ENCODE measurements at regions not wholly inside any gene's neighbourhood (a gene's known extent, or its start where the extent isn't known, plus 50 kb on each side); places are given as distances from the start of the nearest gene placed in this dataset.

DNA sequence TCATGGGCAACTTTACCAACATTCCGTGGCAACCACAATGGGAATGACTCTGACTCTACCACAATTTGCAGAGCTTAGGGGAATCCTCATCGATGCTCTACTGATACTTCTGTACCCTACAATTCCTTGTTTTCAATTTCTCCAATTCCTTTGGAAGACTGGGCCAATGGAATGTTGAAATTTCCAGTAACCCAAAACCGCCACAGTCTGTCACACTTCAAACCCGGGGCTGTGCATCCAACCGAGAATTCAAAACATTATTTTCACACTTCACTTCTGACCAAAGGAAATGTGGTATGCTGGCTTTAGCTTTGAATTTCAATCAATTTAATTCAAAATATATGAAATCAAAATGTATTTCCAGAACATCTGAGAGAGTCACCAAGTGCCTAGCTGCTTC lies 951.4 kb downstream of the VRK1 start:
- no peak overlapping the region for H3K4me3 ChIP-seq
- intact Hi-C loops (cut with DNase I) = no loop called here
- H3K27me3 ChIP-seq (ENCODE audit: insufficient read depth in 3 of 3, low read length in 2 of 3) = no peaks in the 10 kb centered on the region
- no peaks in the 10 kb centered on the region for H3K9me3 ChIP-seq
- no peak overlapping the region for H3K27ac ChIP-seq
- ATAC-seq = no peak
- 41 to 49% (median 46%) methylated on average over 5 of the region's 5 CpGs for WGBS, 3 donors
- H3K36me3 ChIP-seq (ENCODE audit: insufficient read depth in 1 of 2, low read depth in 1 of 2) = no peaks in the 10 kb centered on the region
- H3K4me1 ChIP-seq = no peaks in the 10 kb centered on the region
- no peak for TF ChIP-seq CTCF (IDR thresholded peaks at IDR 0.05)
- no peak for DNase-seq

GRCh38 chr14:97757491-97757890 lies 960.3 kb downstream of the VRK1 start:
- Histone ChIP-seq H3K9me3 (no peaks in the 10 kb centered on the region), H3K4me1 (no peaks in the 10 kb centered on the region), H3K36me3 (ENCODE audit: insufficient read depth in 1 of 2, low read depth in 1 of 2) (no peaks in the 10 kb centered on the region), H3K27ac (no peak overlapping the region), H3K4me3 (no peak overlapping the region), H3K27me3 (ENCODE audit: insufficient read depth in 3 of 3, low read length in 2 of 3) (no peaks in the 10 kb centered on the region)
- TF ChIP-seq CTCF (IDR thresholded peaks at IDR 0.05) = no peak
- DNase-seq (no peak), ATAC-seq (no peak)
- intact Hi-C loops (cut with DNase I) = no loop called here
- 47 to 58% (median 50%) methylated on average over 6 of the region's 6 CpGs for WGBS, 3 donors

GRCh38 chr14:97760050-97760449 lies 962.9 kb downstream of the VRK1 start:
- Histone ChIP-seq H3K36me3 (ENCODE audit: insufficient read depth in 1 of 2, low read depth in 1 of 2) (no peaks in the 10 kb centered on the region), H3K27me3 (ENCODE audit: insufficient read depth in 3 of 3, low read length in 2 of 3) (no peaks in the 10 kb centered on the region), H3K9me3 (no peaks in the 10 kb centered on the region), H3K4me3 (no peak overlapping the region), H3K27ac (no peak overlapping the region), H3K4me1 (no peaks in the 10 kb centered on the region)
- intact Hi-C loops (cut with DNase I) = no loop called here
- no peak for ATAC-seq
- no peak for TF ChIP-seq CTCF (IDR thresholded peaks at IDR 0.05)
- no peak for DNase-seq
- WGBS, 3 donors = 70 to 80% (median 77%) methylated on average over 1 of the region's 1 CpG

GRCh38 chr14:97762386-97762785 lies 965.2 kb downstream of the VRK1 start:
- 57 to 71% (median 65%) methylated on average over 5 of the region's 5 CpGs for WGBS, 3 donors
- no peak for DNase-seq
- H3K9me3 ChIP-seq = no peaks in the 10 kb centered on the region
- H3K27ac ChIP-seq = no peak overlapping the region
- ATAC-seq = no peak
- TF ChIP-seq CTCF (IDR thresholded peaks at IDR 0.05) = no peak
- H3K4me1 ChIP-seq = no peaks in the 10 kb centered on the region
- H3K27me3 ChIP-seq (ENCODE audit: insufficient read depth in 3 of 3, low read length in 2 of 3) = no peaks in the 10 kb centered on the region
- H3K36me3 ChIP-seq (ENCODE audit: insufficient read depth in 1 of 2, low read depth in 1 of 2) = no peaks in the 10 kb centered on the region
- no peak overlapping the region for H3K4me3 ChIP-seq
- intact Hi-C loops (cut with DNase I) = no loop called here

DNA sequence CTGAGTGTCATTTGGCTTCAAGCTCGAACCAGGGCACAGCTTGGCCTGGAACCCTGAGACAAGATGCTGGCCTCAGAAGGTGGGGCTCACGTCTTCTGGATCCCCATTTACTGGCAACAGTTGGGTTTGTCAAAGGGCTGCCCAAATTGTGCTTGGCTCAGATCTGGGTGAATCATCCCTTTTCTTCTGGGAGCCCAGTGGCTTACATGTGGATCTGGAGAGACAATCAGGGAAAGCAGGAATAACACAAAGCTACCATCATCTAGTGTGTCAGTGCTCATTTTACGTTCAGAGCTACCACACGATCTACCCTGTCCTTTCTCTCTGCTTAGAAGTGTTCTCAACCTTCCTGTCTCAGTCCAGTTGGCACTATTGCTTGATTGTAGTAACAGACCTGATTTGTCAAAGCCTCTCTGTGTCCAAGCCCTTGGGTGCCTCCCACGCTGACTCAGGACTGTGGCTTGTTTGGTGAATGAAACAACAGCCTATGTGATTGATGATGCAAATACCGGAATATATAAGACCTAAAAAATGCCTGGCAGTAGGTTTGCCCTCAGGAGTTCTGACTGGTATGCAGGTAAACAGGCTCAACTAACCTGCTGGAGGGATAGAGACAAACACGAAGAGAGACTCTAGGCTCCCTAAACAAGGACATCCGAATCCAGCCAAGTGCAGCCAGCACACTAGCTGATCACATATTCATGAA lies 974.3 kb downstream of the VRK1 start:
- no peak for DNase-seq
- Histone ChIP-seq H3K27ac (no peak overlapping the region), H3K27me3 (ENCODE audit: insufficient read depth in 3 of 3, low read length in 2 of 3) (peaks cover 0 to 2% (median 0%) of the 10 kb centered on the region in 3 donors), H3K36me3 (ENCODE audit: insufficient read depth in 1 of 2, low read depth in 1 of 2) (no peaks in the 10 kb centered on the region), H3K9me3 (no peaks in the 10 kb centered on the region), H3K4me3 (no peak overlapping the region), H3K4me1 (no peaks in the 10 kb centered on the region)
- TF ChIP-seq CTCF (IDR thresholded peaks at IDR 0.05) = no peak
- ATAC-seq = no peak
- intact Hi-C loops (cut with DNase I) = no loop called here
- WGBS, 3 donors = 56 to 64% (median 63%) methylated on average over 8 of the region's 8 CpGs

Measured in psoas muscle (tissue), 7 donors.